Subcutaneous abdominal adipose tissue (tissue), 5 donors: ENCODE measurements at regions not wholly inside any gene's neighbourhood (a gene's known extent, or its start where the extent isn't known, plus 50 kb on each side); places are given as distances from the start of the nearest gene placed in this dataset.
A peak's percentile ranks its signal among the peaks of the same experiment; 100 is the strongest.

Source experiments
- H3K27ac ChIP-seq: one replicate; pipeline ENCODE4 v1.7.0; 2013; ENCODE audit warnings: low read depth, mild to moderate bottlenecking, inconsistent platforms, low read length, moderate library complexity
- H3K27me3 ChIP-seq, 5 donors: one replicate each; pipeline ENCODE4 v1.7.0; 2013; ENCODE audit warnings: low read length in 5 of 5, inconsistent platforms in 1 of 5; ENCODE audit not compliant: control insufficient read depth in 5 of 5, insufficient read depth in 4 of 5
- H3K36me3 ChIP-seq, 5 donors: one replicate each; pipeline ENCODE4 v1.7.0; 2013; ENCODE audit warnings: low read length in 5 of 5; ENCODE audit not compliant: control insufficient read depth in 5 of 5, insufficient read depth in 5 of 5
- H3K4me1 ChIP-seq, 5 donors: one replicate each; pipeline ENCODE4 v1.7.0; 2013; ENCODE audit warnings: low read length in 5 of 5, mild to moderate bottlenecking in 3 of 5, moderate library complexity in 1 of 5; ENCODE audit not compliant: control insufficient read depth in 5 of 5, insufficient read depth in 5 of 5
- H3K4me3 ChIP-seq, 5 donors: one replicate each; pipeline ENCODE4 v1.7.0; 2013; ENCODE audit warnings: low read length in 5 of 5, low read depth in 1 of 5
- H3K9ac ChIP-seq, 5 donors: one replicate each; pipeline ENCODE4 v1.7.0; 2013; ENCODE audit warnings: low read length in 5 of 5, mild to moderate bottlenecking in 4 of 5, moderate library complexity in 3 of 5
- H3K9me3 ChIP-seq, 5 donors: one replicate each; pipeline ENCODE4 v1.7.0; 2013; ENCODE audit warnings: low read length in 5 of 5; ENCODE audit not compliant: control insufficient read depth in 5 of 5
- donor health status: healthy.
- donor health status: healthy.
- donor health status: healthy.
- donor health status: healthy.
- donor health status: healthy.

DNA sequence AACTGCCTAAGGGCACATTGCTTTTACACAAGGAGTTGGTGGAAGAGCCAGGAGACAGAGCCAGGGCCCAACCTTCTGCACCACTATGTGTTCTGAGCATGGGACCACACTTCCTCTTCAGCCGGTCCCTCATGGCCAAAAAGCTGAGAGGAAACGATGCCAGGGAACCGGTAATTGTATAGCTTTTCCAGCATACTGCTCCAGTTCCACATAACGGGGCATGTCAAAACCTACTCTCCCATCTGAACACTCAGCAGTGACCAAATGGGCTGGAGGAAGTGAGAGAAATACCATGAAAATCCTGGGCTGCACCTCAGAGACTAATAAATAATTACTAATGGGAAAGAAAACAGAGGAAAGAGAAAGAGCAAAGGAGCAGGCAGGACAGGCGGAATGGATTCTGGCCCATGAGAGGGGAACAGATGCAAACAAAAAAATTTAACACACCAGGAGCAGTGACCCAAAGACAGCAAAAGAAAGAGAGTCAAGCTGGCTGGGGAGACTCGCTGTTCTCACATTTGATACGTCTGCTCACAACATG, 52.0 kb upstream of the BMP2 start:
- H3K4me1 ChIP-seq = peaks cover 0 to 15% (median 4%) of the 10 kb centered on the region in 5 donors
- peaks cover 0 to 4% (median 0%) of the 10 kb centered on the region in 5 donors for H3K9me3 ChIP-seq
- no peaks in the 10 kb centered on the region for H3K36me3 ChIP-seq
- H3K27ac ChIP-seq = no peak overlapping the region
- H3K9ac ChIP-seq = no peak overlapping the region
- H3K27me3 ChIP-seq = no peaks in the 10 kb centered on the region
- H3K4me3 ChIP-seq = no peak overlapping the region

- H3K9ac ChIP-seq = no peak overlapping the region
- peaks cover 0 to 10% (median 4%) of the 10 kb centered on the region in 5 donors for H3K4me1 ChIP-seq
- peaks cover 0 to 4% (median 0%) of the 10 kb centered on the region in 5 donors for H3K9me3 ChIP-seq
- H3K27ac ChIP-seq = no peak overlapping the region
- H3K27me3 ChIP-seq = no peaks in the 10 kb centered on the region
- no peaks in the 10 kb centered on the region for H3K36me3 ChIP-seq
- H3K4me3 ChIP-seq = no peak overlapping the region
Measured at GRCh38 chr20:6714279-6714711, 53.2 kb upstream of the BMP2 start.

- H3K9me3 ChIP-seq = no peaks in the 10 kb centered on the region
- no peak overlapping the region for H3K27ac ChIP-seq
- H3K4me1 ChIP-seq = peaks cover 0 to 11% (median 4%) of the 10 kb centered on the region in 5 donors
- H3K9ac ChIP-seq = no peak overlapping the region
- H3K4me3 ChIP-seq = no peak overlapping the region
- no peaks in the 10 kb centered on the region for H3K27me3 ChIP-seq
- no peaks in the 10 kb centered on the region for H3K36me3 ChIP-seq
Measured at GRCh38 chr20:6711951-6712649, 55.4 kb upstream of the BMP2 start.

DNA sequence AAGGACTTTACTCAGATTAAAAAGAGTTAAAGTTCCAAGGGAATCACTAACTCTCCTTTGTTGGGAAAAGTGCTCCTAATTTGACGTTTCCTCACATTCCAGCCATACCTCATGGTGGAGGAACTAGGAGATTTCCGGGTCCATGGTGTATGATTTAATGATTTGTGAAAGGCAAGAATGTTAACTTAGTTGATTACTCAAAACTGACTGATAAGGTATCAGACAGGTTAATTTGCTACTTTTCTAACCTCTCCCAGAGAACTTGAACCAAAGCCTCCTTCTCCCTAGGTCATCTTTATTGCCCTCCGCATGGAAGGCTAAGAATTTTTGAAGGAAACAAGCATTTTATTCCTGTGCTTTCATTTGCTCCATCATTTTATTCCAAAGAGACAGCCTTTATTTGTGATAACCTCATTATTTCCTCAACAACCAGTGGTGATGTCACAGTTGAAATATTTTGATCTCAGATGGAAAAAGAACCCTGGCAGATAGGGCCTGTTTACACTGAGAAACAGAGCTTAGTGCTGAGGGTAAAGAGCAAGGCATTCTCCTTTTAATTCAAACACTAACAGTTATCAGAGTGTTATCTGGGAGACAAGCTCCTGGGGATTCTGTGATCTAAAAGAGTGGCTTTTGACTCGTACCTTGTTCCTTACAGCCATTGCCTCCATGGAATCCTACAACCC, 57.4 kb upstream of the BMP2 start:
- Histone ChIP-seq H3K27me3 (no peaks in the 10 kb centered on the region), H3K4me3 (no peak overlapping the region), H3K27ac (no peak overlapping the region), H3K9me3 (no peaks in the 10 kb centered on the region), H3K4me1 (peaks cover 0 to 9% (median 0%) of the 10 kb centered on the region in 5 donors), H3K36me3 (no peaks in the 10 kb centered on the region), H3K9ac (no peak overlapping the region)

DNA sequence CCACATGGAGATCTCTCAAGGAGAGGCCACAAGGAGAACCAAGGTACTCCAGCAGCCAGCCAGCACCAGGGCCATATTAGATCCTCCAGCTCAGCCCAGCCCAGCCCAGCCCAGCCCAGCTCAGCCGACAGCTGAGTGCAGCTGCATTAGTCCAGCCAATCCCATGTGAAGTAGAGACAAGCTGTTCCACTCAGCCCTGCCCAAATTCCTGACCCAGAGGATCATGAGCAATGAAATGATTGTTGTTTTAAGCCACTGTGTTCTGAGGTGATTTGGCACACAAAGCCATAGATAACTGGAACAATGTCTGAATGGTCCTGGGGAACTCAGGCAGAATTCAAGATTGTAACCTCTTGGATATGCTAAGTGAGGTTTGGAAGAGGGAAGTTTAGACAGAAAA, 59.5 kb upstream of the BMP2 start:
- H3K4me1 ChIP-seq = peaks cover 0 to 15% (median 2%) of the 10 kb centered on the region in 5 donors
- H3K27ac ChIP-seq = no peak overlapping the region
- H3K9me3 ChIP-seq = no peaks in the 10 kb centered on the region
- no peak overlapping the region for H3K4me3 ChIP-seq
- no peaks in the 10 kb centered on the region for H3K36me3 ChIP-seq
- no peak overlapping the region for H3K9ac ChIP-seq
- H3K27me3 ChIP-seq = no peaks in the 10 kb centered on the region

GRCh38 chr20:6707321-6707831, 60.1 kb upstream of the BMP2 start:
- no peaks in the 10 kb centered on the region for H3K36me3 ChIP-seq
- no peak overlapping the region for H3K9ac ChIP-seq
- H3K4me3 ChIP-seq = no peak overlapping the region
- H3K9me3 ChIP-seq = no peaks in the 10 kb centered on the region
- H3K4me1 ChIP-seq = peaks cover 0 to 15% (median 2%) of the 10 kb centered on the region in 5 donors
- no peak overlapping the region for H3K27ac ChIP-seq
- no peaks in the 10 kb centered on the region for H3K27me3 ChIP-seq

GRCh38 chr20:6705926-6706548, 61.4 kb upstream of the BMP2 start:
- H3K4me3 ChIP-seq = no peak overlapping the region
- no peaks in the 10 kb centered on the region for H3K27me3 ChIP-seq
- H3K36me3 ChIP-seq = no peaks in the 10 kb centered on the region
- H3K9ac ChIP-seq = no peak overlapping the region
- H3K9me3 ChIP-seq = no peaks in the 10 kb centered on the region
- peaks cover 0 to 23% (median 6%) of the 10 kb centered on the region in 5 donors for H3K4me1 ChIP-seq
- H3K27ac ChIP-seq = no peak overlapping the region

- peaks cover 0 to 28% (median 7%) of the 10 kb centered on the region in 5 donors for H3K4me1 ChIP-seq
- peak overlapping the region; percentile 3 for H3K27ac ChIP-seq
Measured at GRCh38 chr20:6705106-6705766, 62.2 kb upstream of the BMP2 start.

DNA sequence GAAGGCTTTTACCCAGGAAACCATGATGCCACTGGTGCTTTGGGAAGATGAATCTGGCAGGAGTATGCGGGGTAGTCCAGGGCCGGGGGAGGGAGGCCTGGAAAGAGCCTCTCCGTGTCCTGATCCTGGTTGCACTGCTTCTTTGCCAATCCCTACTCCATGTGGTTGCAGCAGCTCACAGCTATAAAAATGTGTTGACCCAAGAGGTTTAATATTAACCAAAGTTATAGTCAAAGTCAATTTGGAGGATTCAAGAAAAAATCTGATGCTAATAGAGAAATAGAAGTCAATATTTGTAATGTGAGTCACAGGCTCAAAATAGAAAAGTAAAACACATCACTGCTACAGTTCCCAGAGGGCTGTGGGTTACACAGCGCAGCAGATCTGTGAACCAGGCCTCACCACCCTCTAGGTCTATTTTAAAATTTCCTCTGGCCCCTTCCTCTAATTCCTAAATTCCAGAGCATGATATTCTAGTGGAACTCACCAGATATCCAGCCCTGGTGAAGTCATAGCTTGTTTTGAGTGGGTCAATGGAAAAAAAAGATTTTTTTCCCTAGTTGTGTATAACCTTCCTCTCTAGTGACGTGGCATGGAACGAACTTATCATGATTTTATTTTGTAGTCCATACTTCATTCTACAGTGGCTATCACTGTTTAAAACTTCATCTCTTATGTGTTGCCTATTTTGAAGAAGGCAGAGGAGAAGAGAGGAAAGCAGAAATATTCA, 63.2 kb upstream of the BMP2 start:
- Histone ChIP-seq H3K36me3 (no peaks in the 10 kb centered on the region), H3K9me3 (no peaks in the 10 kb centered on the region), H3K27me3 (no peaks in the 10 kb centered on the region), H3K9ac (no peak overlapping the region), H3K27ac (peak overlapping the region; percentile 3), H3K4me3 (no peak overlapping the region), H3K4me1 (peaks cover 0 to 31% (median 9%) of the 10 kb centered on the region in 5 donors)

More at GRCh38 chr20:6705106-6705766, 62.2 kb upstream of the BMP2 start:
- Histone ChIP-seq H3K9ac (no peak overlapping the region), H3K27me3 (no peaks in the 10 kb centered on the region), H3K36me3 (no peaks in the 10 kb centered on the region), H3K4me3 (no peak overlapping the region), H3K9me3 (no peaks in the 10 kb centered on the region)
